Common myeloid progenitor, CD34-positive (primary cell): ENCODE measurements at regions not wholly inside any gene's neighbourhood (a gene's known extent, or its start where the extent isn't known, plus 50 kb on each side); places are given as distances from the start of the nearest gene placed in this dataset.

Experiments
- CTCF ChIA-PET: fragments of 350-600 bp; sonication (Branson Sonifier 250); formaldehyde crosslinking; loops from one replicate; lab custom pipeline; 2021; ENCODE audit warnings: antibody characterized with exemption; lab: Charles Lee
- POLR2A ChIA-PET: fragments of 350-600 bp; sonication (Branson Sonifier 250); formaldehyde crosslinking; loops from one replicate; lab custom pipeline; 2021; ENCODE audit warnings: antibody characterized with exemption; lab: Charles Lee
- DNase-seq, 3 donors: peaks; one replicate each; pipeline versions ENCODE4 v3.0.0 to v3.0.0-alpha.2; 2013
- H3K27ac ChIP-seq, 2 experiments: 1 replicate in 1 of 2; 2 replicates in 1 of 2; pipeline ENCODE4 v1.7.0; 2013; ENCODE audit warnings: inconsistent platforms in 2 of 2, low read length in 2 of 2, mild to moderate bottlenecking in 2 of 2, low read depth in 1 of 2, moderate library complexity in 1 of 2; ENCODE audit not compliant: severe bottlenecking in 2 of 2, insufficient read depth in 1 of 2, poor library complexity in 1 of 2
- H3K27me3 ChIP-seq, 5 experiments: replicated peaks in 2 of 5; 1 replicate in 3 of 5; 2 replicates in 2 of 5; pipeline versions ENCODE4 v1.6.1 to v1.7.0; 2013; ENCODE audit warnings: low read length in 4 of 5, mild to moderate bottlenecking in 2 of 5, moderate library complexity in 2 of 5, inconsistent platforms in 1 of 5; ENCODE audit not compliant: insufficient read depth in 5 of 5, control insufficient read depth in 4 of 5
- H3K36me3 ChIP-seq, 4 experiments: 1 replicate in 2 of 4; 2 replicates in 2 of 4; pipeline versions ENCODE4 v1.6.1 to v1.7.0; 2013; ENCODE audit warnings: low read length in 3 of 4, control low read depth in 1 of 4, mild to moderate bottlenecking in 1 of 4; ENCODE audit not compliant: control insufficient read depth in 4 of 4, insufficient read depth in 4 of 4
- H3K4me1 ChIP-seq, 4 experiments: 1 replicate in 3 of 4; 2 replicates in 1 of 4; pipeline versions ENCODE4 v1.6.1 to v1.7.1; 2013; ENCODE audit warnings: low read length in 3 of 4, mild to moderate bottlenecking in 3 of 4, control low read depth in 1 of 4, inconsistent platforms in 1 of 4, moderate library complexity in 1 of 4; ENCODE audit not compliant: control insufficient read depth in 4 of 4, insufficient read depth in 4 of 4; ENCODE audit errors: control extremely low read depth in 1 of 4
- H3K4me3 ChIP-seq, 7 experiments: 1 replicate in 4 of 7; 2 replicates in 3 of 7; pipeline versions ENCODE4 v1.5.1 to v1.7.0; 2013; ENCODE audit warnings: mild to moderate bottlenecking in 7 of 7, low read length in 6 of 7, moderate library complexity in 6 of 7, inconsistent platforms in 2 of 7, low read depth in 2 of 7, control low read depth in 1 of 7; ENCODE audit not compliant: insufficient read depth in 4 of 7, control insufficient read depth in 1 of 7; ENCODE audit errors: extremely low read depth in 1 of 7
- H3K9me3 ChIP-seq, 5 experiments: 1 replicate in 4 of 5; 2 replicates in 1 of 5; pipeline versions ENCODE4 v1.6.1 to v1.7.1; 2013; ENCODE audit warnings: low read length in 4 of 5, mild to moderate bottlenecking in 2 of 5, inconsistent platforms in 1 of 5, low read depth in 1 of 5, moderate library complexity in 1 of 5; ENCODE audit not compliant: control insufficient read depth in 4 of 5, insufficient read depth in 2 of 5; ENCODE audit errors: control extremely low read depth in 1 of 5
- WGBS: methylation state at CpG from one replicate; pipeline ENCODE4 v1.1.5; 2013; ENCODE audit not compliant: insufficient coverage; 5-methylcytosine and 5-hydroxymethylcytosine counted together

DNA sequence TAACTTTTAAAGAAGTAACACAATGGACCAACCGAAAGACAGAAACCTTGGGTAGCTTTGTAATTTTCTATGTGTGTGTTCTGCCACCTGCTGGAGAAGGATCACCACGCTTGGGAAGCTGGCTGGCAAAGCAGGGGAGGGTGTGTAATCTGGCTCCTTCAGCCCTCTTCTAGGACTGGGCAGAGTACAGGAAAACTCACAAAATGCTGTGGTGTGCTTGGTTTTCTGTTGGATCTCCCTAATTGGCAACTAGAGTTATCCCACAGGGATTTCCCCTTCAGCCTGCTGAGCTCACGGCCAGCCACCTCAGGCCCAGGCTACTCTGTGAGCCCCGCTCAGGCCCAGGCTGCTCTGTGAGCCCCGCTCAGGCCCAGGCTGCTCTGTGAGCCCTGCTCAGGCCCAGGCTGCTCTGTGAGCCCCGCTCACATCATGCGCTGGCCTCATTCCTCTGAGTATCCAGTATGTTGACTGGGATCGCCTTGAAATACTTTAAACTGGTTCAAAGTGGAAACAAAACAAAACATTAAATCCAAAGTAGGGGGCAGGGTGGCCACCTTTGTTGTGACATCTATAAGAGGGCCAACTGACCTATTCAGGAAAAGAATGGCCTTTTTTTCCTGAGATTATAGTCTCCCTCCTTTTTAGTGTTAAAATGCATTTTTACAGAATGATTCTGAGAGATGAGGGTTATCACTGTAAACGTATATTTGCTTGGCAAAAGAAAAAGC, 52.0 kb upstream of the RNU6-8 start:
- no peaks in the 10 kb centered on the region for H3K36me3 ChIP-seq
- no peak overlapping the region for H3K4me3 ChIP-seq
- CTCF ChIA-PET: interaction anchor here (0.7 to 6.8 kb wide), 19 partner anchors 9 to 751 kb away, joined by 3 to 129 read pairs (median 4); partner anchors contain the start of gene ARHGAP5
- peak; percentile 69 to 85 (median 79) for DNase-seq
- H3K27ac ChIP-seq: no peak overlapping the region
- H3K9me3 ChIP-seq: no peaks in the 10 kb centered on the region
- POLR2A ChIA-PET: no interaction called here
- no peaks in the 10 kb centered on the region for H3K27me3 ChIP-seq
- H3K4me1 ChIP-seq: peaks cover 6 to 21% (median 13%) of the 10 kb centered on the region in 4 experiments
- WGBS: 96% methylated on average over 5 of the region's 9 CpGs

DNA sequence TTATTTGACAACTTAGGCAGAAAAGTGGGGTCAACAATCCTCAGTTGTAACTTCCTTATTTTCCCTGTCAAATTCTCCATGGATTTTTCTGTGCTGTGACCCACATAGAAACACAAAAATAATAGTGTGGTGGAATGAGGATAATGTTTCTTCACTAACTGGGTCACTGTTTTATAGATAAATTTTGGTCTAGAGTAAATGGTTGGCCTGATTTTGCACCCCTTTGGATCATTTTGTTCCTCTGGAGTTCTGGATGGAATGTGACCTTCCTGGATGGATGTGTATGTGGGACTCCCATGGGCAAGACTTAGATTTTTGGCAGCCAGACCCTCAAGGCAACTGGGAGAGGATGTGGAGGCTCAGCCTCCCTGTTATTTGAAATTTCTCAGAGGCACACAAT, 52.7 kb upstream of the RNU6-8 start:
- no peak overlapping the region for H3K27ac ChIP-seq
- POLR2A ChIA-PET: no interaction called here
- CTCF ChIA-PET: no interaction called here

GRCh38 chr14:32256576-32256975, 53.5 kb upstream of the RNU6-8 start:
- no peaks in the 10 kb centered on the region for H3K36me3 ChIP-seq
- H3K27ac ChIP-seq: no peak overlapping the region
- no peak for DNase-seq
- CTCF ChIA-PET: interaction anchor here (0.7 kb wide), 2 partner anchors 172 to 332 kb away, joined by 3 read pairs; no protein-coding TSS in a partner anchor
- H3K9me3 ChIP-seq: no peaks in the 10 kb centered on the region
- H3K4me1 ChIP-seq: peaks cover 6 to 22% (median 13%) of the 10 kb centered on the region in 4 experiments
- POLR2A ChIA-PET: no interaction called here
- 88% methylated on average over 1 of the region's 1 CpG for WGBS
- H3K4me3 ChIP-seq: no peak overlapping the region
- H3K27me3 ChIP-seq: no peaks in the 10 kb centered on the region

More for the DNA sequence above, 52.7 kb upstream of the RNU6-8 start:
- Histone ChIP-seq H3K36me3 (no peaks in the 10 kb centered on the region), H3K27me3 (no peaks in the 10 kb centered on the region), H3K4me3 (no peak overlapping the region), H3K9me3 (no peaks in the 10 kb centered on the region), H3K4me1 (peaks cover 6 to 22% (median 13%) of the 10 kb centered on the region in 4 experiments)
- DNase-seq: no peak

GRCh38 chr14:32258336-32258993, 55.4 kb upstream of the RNU6-8 start:
- no peaks in the 10 kb centered on the region for H3K27me3 ChIP-seq
- peaks cover 0 to 9% (median 6%) of the 10 kb centered on the region in 5 experiments for H3K9me3 ChIP-seq
- H3K4me3 ChIP-seq: no peak overlapping the region
- 92% methylated on average over 2 of the region's 3 CpGs for WGBS
- H3K4me1 ChIP-seq: peaks cover 6 to 20% (median 13%) of the 10 kb centered on the region in 4 experiments
- H3K36me3 ChIP-seq: no peaks in the 10 kb centered on the region
- ChIA-PET POLR2A (interaction anchor here (0.6 kb wide), 1 partner anchor 182 kb away, joined by 3 read pairs; no protein-coding TSS in a partner anchor), CTCF (interaction anchor here (0.7 to 2.0 kb wide), 7 partner anchors 13 to 332 kb away, joined by 3 to 13 read pairs (median 5); partner anchors contain the start of gene RNU6-8)
- H3K27ac ChIP-seq: no peak overlapping the region
- DNase-seq: peak in 1 of 3 donors; percentile 10

- H3K4me3 ChIP-seq: no peak overlapping the region
- no peaks in the 10 kb centered on the region for H3K27me3 ChIP-seq
- peaks cover 0 to 16% (median 7%) of the 10 kb centered on the region in 5 experiments for H3K9me3 ChIP-seq
- H3K36me3 ChIP-seq: no peaks in the 10 kb centered on the region
- peaks cover 6 to 20% (median 13%) of the 10 kb centered on the region in 4 experiments for H3K4me1 ChIP-seq
- ChIA-PET CTCF (interaction anchor here (1.0 to 2.0 kb wide), 5 partner anchors 9 to 333 kb away, joined by 3 to 13 read pairs (median 7); no protein-coding TSS in a partner anchor), POLR2A (no interaction called here)
- peak; percentile 34 to 79 (median 72) for DNase-seq
- H3K27ac ChIP-seq: no peak overlapping the region
These were observed 56.4 kb upstream of the RNU6-8 start for GRCh38 chr14:32259368-32260013.

GRCh38 chr14:32263939-32264567, 61.0 kb upstream of the RNU6-8 start:
- H3K9me3 ChIP-seq: peaks cover 3 to 26% (median 7%) of the 10 kb centered on the region in 5 experiments
- H3K4me3 ChIP-seq: no peak overlapping the region
- DNase-seq: peak in 2 of 3 donors; percentile 14 to 16
- no peaks in the 10 kb centered on the region for H3K27me3 ChIP-seq
- ChIA-PET CTCF (interaction anchor here (0.8 kb wide), 1 partner anchor 330 kb away, joined by 3 read pairs; no protein-coding TSS in a partner anchor), POLR2A (no interaction called here)
- peaks cover 6 to 11% (median 9%) of the 10 kb centered on the region in 4 experiments for H3K4me1 ChIP-seq
- WGBS: 71% methylated on average over 1 of the region's 1 CpG
- H3K36me3 ChIP-seq: no peaks in the 10 kb centered on the region
- H3K27ac ChIP-seq: no peak overlapping the region
